GM10248 (cell line): ENCODE measurements at regions not wholly inside any gene's neighbourhood (a gene's known extent, or its start where the extent isn't known, plus 50 kb on each side); places are given as distances from the start of the nearest gene placed in this dataset.

Source experiments
- CTCF ChIA-PET: fragments of 300-600 bp; sonication (Branson Sonifier 250); formaldehyde crosslinking; extraction: SDS; loops from one replicate; lab custom pipeline; 2021; ENCODE audit warnings: antibody characterized with exemption; lab: Yijun Ruan, JAX
- POLR2A ChIA-PET: fragments of 350-650 bp; sonication (Branson Sonifier 250); formaldehyde crosslinking; extraction: SDS; loops from one replicate; lab custom pipeline; 2020; ENCODE audit warnings: antibody characterized with exemption; lab: Yijun Ruan, JAX
- DNase-seq: peaks from one replicate; pipeline ENCODE4 v3.0.0; 2012; ENCODE audit errors: extremely low spot score
- TF ChIP-seq, protein P1 (sequence below): IDR thresholded peaks from 2 replicates; pipeline ENCODE4 v1.5.1; 2012; ENCODE audit warnings: mild to moderate bottlenecking, low read depth; ENCODE audit errors: extremely low read depth, missing control alignments, control extremely low read depth

- CTCF ChIA-PET, result interaction anchor here (1.4 kb wide), 1 partner anchor 19 kb away, joined by 3 read pairs; no protein-coding TSS in a partner anchor
- TF ChIP-seq, protein P1, sequence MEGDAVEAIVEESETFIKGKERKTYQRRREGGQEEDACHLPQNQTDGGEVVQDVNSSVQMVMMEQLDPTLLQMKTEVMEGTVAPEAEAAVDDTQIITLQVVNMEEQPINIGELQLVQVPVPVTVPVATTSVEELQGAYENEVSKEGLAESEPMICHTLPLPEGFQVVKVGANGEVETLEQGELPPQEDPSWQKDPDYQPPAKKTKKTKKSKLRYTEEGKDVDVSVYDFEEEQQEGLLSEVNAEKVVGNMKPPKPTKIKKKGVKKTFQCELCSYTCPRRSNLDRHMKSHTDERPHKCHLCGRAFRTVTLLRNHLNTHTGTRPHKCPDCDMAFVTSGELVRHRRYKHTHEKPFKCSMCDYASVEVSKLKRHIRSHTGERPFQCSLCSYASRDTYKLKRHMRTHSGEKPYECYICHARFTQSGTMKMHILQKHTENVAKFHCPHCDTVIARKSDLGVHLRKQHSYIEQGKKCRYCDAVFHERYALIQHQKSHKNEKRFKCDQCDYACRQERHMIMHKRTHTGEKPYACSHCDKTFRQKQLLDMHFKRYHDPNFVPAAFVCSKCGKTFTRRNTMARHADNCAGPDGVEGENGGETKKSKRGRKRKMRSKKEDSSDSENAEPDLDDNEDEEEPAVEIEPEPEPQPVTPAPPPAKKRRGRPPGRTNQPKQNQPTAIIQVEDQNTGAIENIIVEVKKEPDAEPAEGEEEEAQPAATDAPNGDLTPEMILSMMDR, result no peak
- POLR2A ChIA-PET, result no interaction called here
- no peak for DNase-seq
These were observed 1024.5 kb upstream of the PCDH10 start for GRCh38 chr4:132124624-132124974.

GRCh38 chr4:132125131-132125530 lies 1024.0 kb upstream of the PCDH10 start:
- CTCF ChIA-PET, result interaction anchor here (1.4 kb wide), 1 partner anchor 18 kb away, joined by 3 read pairs; no protein-coding TSS in a partner anchor
- TF ChIP-seq, protein P1, result no peak
- no peak for DNase-seq
- POLR2A ChIA-PET, result no interaction called here

DNA sequence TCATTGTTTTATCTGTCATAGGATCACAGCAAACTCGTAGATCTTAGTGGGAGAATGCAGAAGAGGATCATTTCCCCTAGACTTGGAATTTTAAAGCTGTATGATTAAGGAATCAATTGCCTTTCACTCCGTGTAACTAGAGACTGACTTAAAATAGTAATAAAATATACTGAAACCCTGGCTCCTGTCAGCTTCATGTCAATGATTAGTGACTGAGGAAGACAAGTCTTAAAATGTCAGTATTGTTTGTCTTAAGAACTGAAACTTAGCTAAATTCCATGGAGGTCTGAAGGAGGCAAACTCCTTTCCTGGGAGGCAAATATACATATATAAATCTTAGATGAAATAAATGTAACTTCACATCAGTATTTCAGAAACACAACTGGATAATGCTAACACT lies 1016.7 kb upstream of the PCDH10 start:
- DNase-seq, result no peak
- CTCF ChIA-PET, result interaction anchor here (1.2 to 1.7 kb wide), 2 partner anchors 12 to 33 kb away, joined by 3 to 6 read pairs; no protein-coding TSS in a partner anchor
- POLR2A ChIA-PET, result no interaction called here
- TF ChIP-seq, protein P1, result no peak

GRCh38 chr4:132169660-132170059 lies 979.4 kb upstream of the PCDH10 start:
- no peak for DNase-seq
- ChIA-PET CTCF (no interaction called here), POLR2A (no interaction called here)
- TF ChIP-seq, protein P1, result no peak

DNA sequence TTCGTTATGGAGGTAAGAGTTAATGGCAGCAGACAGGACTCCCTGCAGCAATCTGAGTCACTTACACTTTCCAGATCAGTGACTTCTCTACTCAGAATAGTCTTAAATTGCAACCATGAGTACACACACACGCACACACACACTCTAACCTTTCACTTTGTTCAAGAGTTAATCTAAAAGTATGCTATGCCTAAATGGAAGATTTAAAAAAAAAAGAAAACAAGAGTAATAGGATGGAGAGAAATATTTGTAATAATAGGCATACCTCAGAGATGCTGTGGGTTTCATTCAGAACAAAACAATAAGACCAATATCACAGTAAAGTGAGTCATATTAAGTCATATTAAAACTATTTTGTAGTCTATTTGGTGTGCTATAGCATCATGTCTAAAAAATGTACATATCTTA lies 969.1 kb upstream of the PCDH10 start:
- ChIA-PET CTCF (interaction anchor here (1.0 kb wide), 1 partner anchor 13 kb away, joined by 3 read pairs; no protein-coding TSS in a partner anchor), POLR2A (no interaction called here)
- TF ChIP-seq, protein P1, result no peak
- DNase-seq, result no peak

GRCh38 chr4:132195176-132195575 lies 953.9 kb upstream of the PCDH10 start:
- POLR2A ChIA-PET, result no interaction called here
- CTCF ChIA-PET, result no interaction called here
- TF ChIP-seq, protein P1, result no peak

More at GRCh38 chr4:132195176-132195575, 953.9 kb upstream of the PCDH10 start:
- no peak for DNase-seq
